ENCODE measurements at regions not wholly inside any gene's neighbourhood (a gene's known extent, or its start where the extent isn't known, plus 50 kb on each side); places are given as distances from the start of the nearest gene placed in this dataset.

DNA sequence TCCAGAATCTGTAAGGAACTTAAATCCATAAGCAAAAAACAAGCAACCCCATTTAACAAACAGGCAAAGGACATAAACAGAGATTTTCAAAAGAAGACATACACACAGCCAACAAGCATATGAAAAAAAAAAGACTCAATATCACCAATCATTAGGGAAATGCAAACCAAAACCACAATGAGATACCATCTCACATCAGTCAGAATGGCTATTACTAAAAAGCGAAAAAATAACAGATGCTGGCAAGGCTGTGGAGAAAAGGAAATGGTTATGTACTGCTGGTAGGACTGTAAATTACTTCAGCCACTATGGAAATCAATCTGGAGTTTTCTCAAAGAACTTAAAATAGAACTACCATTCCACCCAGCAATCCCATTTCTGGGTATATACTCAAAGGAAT is 156.8 kb upstream of the RADX start:
- Histone ChIP-seq H3K27ac (ENCODE audit: extremely low read length, insufficient read depth, low read length) (no peak overlapping the region), H3K4me1 (ENCODE audit: insufficient read depth, low read length) (no peaks in the 10 kb centered on the region), H3K9me3 (ENCODE audit: low read length) (no peaks in the 10 kb centered on the region), H3K9ac (ENCODE audit: insufficient read depth, low read depth, low read length) (no peak overlapping the region), H2AFZ (ENCODE audit: low read length) (no peak overlapping the region), H3K27me3 (ENCODE audit: control insufficient read depth in 1 of 2, insufficient read depth in 2 of 2, low read length in 2 of 2) (no peaks in the 10 kb centered on the region), H3K4me2 (ENCODE audit: low read depth, low read length) (no peak overlapping the region), H3K4me3 (replicated peaks in 1 of 3; ENCODE audit: insufficient read depth in 1 of 3, low read depth in 2 of 3, low read length in 3 of 3) (no peak overlapping the region), H3K36me3 (replicated peaks in 1 of 2; ENCODE audit: control insufficient read depth in 1 of 2, insufficient read depth in 2 of 2, low read length in 2 of 2) (no peaks in the 10 kb centered on the region), H4K20me1 (ENCODE audit: insufficient read depth, low read length) (no peaks in the 10 kb centered on the region), H3K79me2 (ENCODE audit: insufficient read depth, low read length) (no peaks in the 10 kb centered on the region)
- ChIA-PET POLR2A (no interaction called here), CTCF (ENCODE audit: low intra/inter-chr PET ratio, low total read pairs) (no interaction called here)
- ATAC-seq: no peak
- DNase-seq (ENCODE audit: low spot score): no peak
- in situ Hi-C loops (cut with HindIII; ENCODE audit: extremely low pct_ligation_motif_present, low pct_unique_long_range_greater_than_20kb) (no loop called here), intact Hi-C loops (cut with micrococcal nuclease; ENCODE audit: unreplicated experiment) (loop anchor here (2.0 kb wide), 1 partner anchor 56 kb away; no protein-coding TSS in a partner anchor)
- WGBS (ENCODE audit: low lambda C conversion rate): 0% methylated on average over 1 of the region's 1 CpG
- no TSS peak for BruUV-seq (replicated peaks)
- TF ChIP-seq, protein P1, sequence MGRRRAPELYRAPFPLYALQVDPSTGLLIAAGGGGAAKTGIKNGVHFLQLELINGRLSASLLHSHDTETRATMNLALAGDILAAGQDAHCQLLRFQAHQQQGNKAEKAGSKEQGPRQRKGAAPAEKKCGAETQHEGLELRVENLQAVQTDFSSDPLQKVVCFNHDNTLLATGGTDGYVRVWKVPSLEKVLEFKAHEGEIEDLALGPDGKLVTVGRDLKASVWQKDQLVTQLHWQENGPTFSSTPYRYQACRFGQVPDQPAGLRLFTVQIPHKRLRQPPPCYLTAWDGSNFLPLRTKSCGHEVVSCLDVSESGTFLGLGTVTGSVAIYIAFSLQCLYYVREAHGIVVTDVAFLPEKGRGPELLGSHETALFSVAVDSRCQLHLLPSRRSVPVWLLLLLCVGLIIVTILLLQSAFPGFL (CRISPR knock-in tag; IDR thresholded peaks at IDR 0.05): no peak
- TF ChIP-seq SMARCE1 (IDR thresholded peaks at IDR 0.05; ENCODE audit: borderline replicate concordance) (no peak), TOE1 (CRISPR knock-in tag; IDR thresholded peaks at IDR 0.05) (no peak), ARID5B (CRISPR knock-in tag; IDR thresholded peaks at IDR 0.05) (no peak), JUNB (CRISPR knock-in tag; IDR thresholded peaks at IDR 0.05; ENCODE audit: borderline replicate concordance) (no peak), HOMEZ (CRISPR knock-in tag; IDR thresholded peaks at IDR 0.05; ENCODE audit: low read depth) (no peak), ZNF512 (CRISPR knock-in tag; IDR thresholded peaks at IDR 0.05) (no peak), NFATC3 (CRISPR knock-in tag; IDR thresholded peaks at IDR 0.05) (no peak), TOPORS (CRISPR knock-in tag; IDR thresholded peaks at IDR 0.05) (no peak), POLR2AphosphoS5 (IDR thresholded peaks at IDR 0.05; ENCODE audit: low read depth, low read length) (no peak), ZNF34 (CRISPR knock-in tag; IDR thresholded peaks at IDR 0.05; ENCODE audit: borderline replicate concordance) (no peak), ZFP62 (CRISPR knock-in tag; IDR thresholded peaks at IDR 0.05) (no peak), TBL1XR1 (IDR thresholded peaks at IDR 0.05; ENCODE audit: borderline replicate concordance, low read length, partially characterized antibody) (no peak), ZNF17 (CRISPR knock-in tag; IDR thresholded peaks at IDR 0.05) (no peak), CENPT (CRISPR knock-in tag; IDR thresholded peaks at IDR 0.05; ENCODE audit: low read depth) (no peak)
- no peak for FAIRE-seq

Data from HepG2 (cell line).